ENCODE measurements at regions not wholly inside any gene's neighbourhood (a gene's known extent, or its start where the extent isn't known, plus 50 kb on each side); places are given as distances from the start of the nearest gene placed in this dataset.
A peak's percentile ranks its signal among the peaks of the same experiment; 100 is the strongest.

DNA sequence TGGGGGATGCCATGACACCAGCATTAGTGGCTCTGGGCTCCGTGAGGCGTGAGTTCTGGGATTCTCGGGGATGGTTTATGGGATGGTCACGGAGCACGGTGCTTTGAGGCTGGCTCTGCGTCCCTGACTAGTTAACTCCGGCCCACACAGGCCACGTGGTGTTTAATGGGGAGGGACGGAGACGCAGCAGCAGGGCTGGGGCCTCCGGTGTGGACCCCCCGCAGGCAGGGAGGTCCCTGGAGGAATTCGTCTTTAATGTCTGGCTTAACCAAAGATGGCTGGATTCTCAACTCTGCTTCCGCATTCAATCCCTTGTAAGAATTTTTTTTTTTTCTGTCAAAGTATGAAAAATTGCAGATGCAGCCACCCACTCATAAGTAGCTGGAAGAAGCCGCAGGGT is 86.4 kb upstream of the RFLNA start (continued):
- TF ChIP-seq, protein P1, sequence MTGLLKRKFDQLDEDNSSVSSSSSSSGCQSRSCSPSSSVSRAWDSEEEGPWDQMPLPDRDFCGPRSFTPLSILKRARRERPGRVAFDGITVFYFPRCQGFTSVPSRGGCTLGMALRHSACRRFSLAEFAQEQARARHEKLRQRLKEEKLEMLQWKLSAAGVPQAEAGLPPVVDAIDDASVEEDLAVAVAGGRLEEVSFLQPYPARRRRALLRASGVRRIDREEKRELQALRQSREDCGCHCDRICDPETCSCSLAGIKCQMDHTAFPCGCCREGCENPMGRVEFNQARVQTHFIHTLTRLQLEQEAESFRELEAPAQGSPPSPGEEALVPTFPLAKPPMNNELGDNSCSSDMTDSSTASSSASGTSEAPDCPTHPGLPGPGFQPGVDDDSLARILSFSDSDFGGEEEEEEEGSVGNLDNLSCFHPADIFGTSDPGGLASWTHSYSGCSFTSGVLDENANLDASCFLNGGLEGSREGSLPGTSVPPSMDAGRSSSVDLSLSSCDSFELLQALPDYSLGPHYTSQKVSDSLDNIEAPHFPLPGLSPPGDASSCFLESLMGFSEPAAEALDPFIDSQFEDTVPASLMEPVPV (CRISPR knock-in tag; IDR thresholded peaks at IDR 0.05) = no peak

DNA sequence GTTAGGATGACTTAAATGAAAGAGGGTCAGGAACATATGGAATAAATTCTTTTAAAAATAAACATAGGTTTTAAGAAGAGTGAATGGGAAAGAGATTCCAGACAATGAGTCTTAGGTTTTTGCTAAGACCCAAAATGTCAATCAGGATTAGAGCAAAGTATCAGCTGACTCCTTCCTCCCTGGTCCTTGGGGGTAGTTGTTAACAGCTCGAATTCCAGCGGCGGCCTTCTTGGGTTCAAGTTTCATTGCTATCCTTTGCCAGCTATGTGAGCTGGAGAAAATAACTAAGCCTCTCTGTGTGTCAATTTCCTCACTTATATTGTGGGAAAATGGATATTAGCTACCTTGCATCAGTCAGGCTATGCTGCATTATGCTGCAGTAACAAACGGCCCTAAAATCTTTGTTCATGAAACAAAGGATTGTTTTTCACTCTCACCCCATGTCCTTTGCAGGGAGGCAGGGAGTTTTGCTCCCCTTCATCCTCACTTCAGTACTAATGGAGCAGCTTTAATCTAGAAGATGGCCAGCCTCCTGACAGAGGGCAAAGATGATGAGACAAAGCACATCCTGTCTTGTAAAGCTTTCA is 83.8 kb upstream of the RFLNA start:
- 48% methylated on average over 4 of the region's 4 CpGs for WGBS (ENCODE audit: low lambda C conversion rate)
- ChIA-PET POLR2A (no interaction called here), CTCF (ENCODE audit: low intra/inter-chr PET ratio, low total read pairs) (no interaction called here)
- no peak for FAIRE-seq
- H3K27me3 ChIP-seq (ENCODE audit: control insufficient read depth in 1 of 2, insufficient read depth in 2 of 2, low read length in 2 of 2) = peaks cover 2 to 8% of the 10 kb centered on the region in 2 experiments; a peak in 3 of 5 replicates
- no peak overlapping the region for H3K27ac ChIP-seq (ENCODE audit: extremely low read length, insufficient read depth, low read length)
- intact Hi-C loops (cut with micrococcal nuclease; ENCODE audit: unreplicated experiment) = no loop called here
- no peak overlapping the region for H3K4me2 ChIP-seq (ENCODE audit: low read depth, low read length)
- no peaks in the 10 kb centered on the region for H4K20me1 ChIP-seq (ENCODE audit: insufficient read depth, low read length)
- BruUV-seq (replicated peaks) = no TSS peak
- no peak overlapping the region for H3K9ac ChIP-seq (ENCODE audit: insufficient read depth, low read depth, low read length)
- no peak overlapping the region for H3K4me3 ChIP-seq (replicated peaks in 1 of 3; ENCODE audit: insufficient read depth in 1 of 3, low read depth in 2 of 3, low read length in 3 of 3)
- H3K36me3 ChIP-seq (replicated peaks in 1 of 2; ENCODE audit: control insufficient read depth in 1 of 2, insufficient read depth in 2 of 2, low read length in 2 of 2) = no peaks in the 10 kb centered on the region
- no peaks in the 10 kb centered on the region for H3K4me1 ChIP-seq (ENCODE audit: insufficient read depth, low read length)
- no peak for DNase-seq (ENCODE audit: low spot score)
- no peaks in the 10 kb centered on the region for H3K79me2 ChIP-seq (ENCODE audit: insufficient read depth, low read length)
- H2AFZ ChIP-seq (ENCODE audit: low read length) = no peak overlapping the region
- peaks cover 5% of the 10 kb centered on the region; the same call in 1 of the 2 replicates for H3K9me3 ChIP-seq (ENCODE audit: low read length)
- ATAC-seq = no peak
- TF ChIP-seq ZNF12 (CRISPR knock-in tag; IDR thresholded peaks at IDR 0.05) (peak; percentile 77; the same call in 1 of the 2 replicates), ZNF468 (CRISPR knock-in tag; IDR thresholded peaks at IDR 0.05) (no peak)
- in situ Hi-C loops (cut with HindIII; ENCODE audit: extremely low pct_ligation_motif_present, low pct_unique_long_range_greater_than_20kb) = no loop called here

DNA sequence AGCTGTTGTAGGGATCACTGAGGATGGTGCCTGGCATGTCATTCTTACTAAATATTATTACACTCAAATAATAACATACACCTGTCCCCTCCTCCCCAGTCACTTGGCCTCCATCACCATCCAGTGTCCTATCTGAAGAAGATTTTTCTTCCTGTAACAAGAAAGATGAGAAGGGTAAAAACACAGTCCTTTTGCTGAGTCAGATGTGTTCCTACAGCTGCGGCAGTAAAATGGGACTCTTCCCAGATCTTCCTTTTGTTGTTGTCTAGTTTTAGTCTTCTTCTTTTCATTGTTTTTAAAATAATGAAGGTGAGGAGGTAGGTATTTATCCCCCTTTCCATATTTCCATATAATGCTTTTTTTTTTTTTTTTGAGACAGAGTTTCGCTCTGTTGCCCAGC is 83.1 kb upstream of the RFLNA start:
- no peak overlapping the region for H3K4me3 ChIP-seq (replicated peaks in 1 of 3; ENCODE audit: insufficient read depth in 1 of 3, low read depth in 2 of 3, low read length in 3 of 3)
- TF ChIP-seq MAFF (IDR thresholded peaks at IDR 0.05; ENCODE audit: low read depth, low read length) (peak; percentile 57), MAFK (conservative IDR thresholded peaks at IDR 0.05 in 1 of 2, IDR thresholded peaks at IDR 0.05 in 1 of 2; ENCODE audit: low read length in 2 of 2) (peak; percentile 22 to 66; a peak in 2 of 4 replicates), ZNF205 (CRISPR knock-in tag; IDR thresholded peaks at IDR 0.05) (no peak), TAF1 (CRISPR knock-in tag; IDR thresholded peaks at IDR 0.05) (no peak)
- TF ChIP-seq, protein P2, sequence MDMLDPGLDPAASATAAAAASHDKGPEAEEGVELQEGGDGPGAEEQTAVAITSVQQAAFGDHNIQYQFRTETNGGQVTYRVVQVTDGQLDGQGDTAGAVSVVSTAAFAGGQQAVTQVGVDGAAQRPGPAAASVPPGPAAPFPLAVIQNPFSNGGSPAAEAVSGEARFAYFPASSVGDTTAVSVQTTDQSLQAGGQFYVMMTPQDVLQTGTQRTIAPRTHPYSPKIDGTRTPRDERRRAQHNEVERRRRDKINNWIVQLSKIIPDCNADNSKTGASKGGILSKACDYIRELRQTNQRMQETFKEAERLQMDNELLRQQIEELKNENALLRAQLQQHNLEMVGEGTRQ (IDR thresholded peaks at IDR 0.05; ENCODE audit: low read depth, low read length) = no peak
- TF ChIP-seq, protein P2 (CRISPR knock-in tag; IDR thresholded peaks at IDR 0.05; ENCODE audit: borderline replicate concordance) = no peak
- H3K27me3 ChIP-seq (ENCODE audit: control insufficient read depth in 1 of 2, insufficient read depth in 2 of 2, low read length in 2 of 2) = peaks cover 2 to 8% of the 10 kb centered on the region in 2 experiments; a peak in 3 of 5 replicates
- no peak overlapping the region for H2AFZ ChIP-seq (ENCODE audit: low read length)
- BruUV-seq (replicated peaks) = no TSS peak
- peaks cover 5% of the 10 kb centered on the region; the same call in 1 of the 2 replicates for H3K9me3 ChIP-seq (ENCODE audit: low read length)
- in situ Hi-C loops (cut with HindIII; ENCODE audit: extremely low pct_ligation_motif_present, low pct_unique_long_range_greater_than_20kb) = no loop called here
- ChIA-PET POLR2A (no interaction called here), CTCF (ENCODE audit: low intra/inter-chr PET ratio, low total read pairs) (no interaction called here)
- intact Hi-C loops (cut with micrococcal nuclease; ENCODE audit: unreplicated experiment) = no loop called here
- no peaks in the 10 kb centered on the region for H3K4me1 ChIP-seq (ENCODE audit: insufficient read depth, low read length)
- DNase-seq (ENCODE audit: low spot score) (no peak), FAIRE-seq (no peak), ATAC-seq (no peak)
- H3K79me2 ChIP-seq (ENCODE audit: insufficient read depth, low read length) = no peaks in the 10 kb centered on the region
- no peak overlapping the region for H3K4me2 ChIP-seq (ENCODE audit: low read depth, low read length)
- 56% methylated on average over 2 of the region's 2 CpGs for WGBS (ENCODE audit: low lambda C conversion rate)
- no peaks in the 10 kb centered on the region for H3K36me3 ChIP-seq (replicated peaks in 1 of 2; ENCODE audit: control insufficient read depth in 1 of 2, insufficient read depth in 2 of 2, low read length in 2 of 2)
- no peaks in the 10 kb centered on the region for H4K20me1 ChIP-seq (ENCODE audit: insufficient read depth, low read length)
- H3K27ac ChIP-seq (ENCODE audit: extremely low read length, insufficient read depth, low read length) = no peak overlapping the region
- no peak overlapping the region for H3K9ac ChIP-seq (ENCODE audit: insufficient read depth, low read depth, low read length)
